Effector CD8-positive, alpha-beta T cell (primary cell): ENCODE measurements at regions not wholly inside any gene's neighbourhood (a gene's known extent, or its start where the extent isn't known, plus 50 kb on each side); places are given as distances from the start of the nearest gene placed in this dataset.

ENCODE experiments used
- DNase-seq: peaks from one replicate; lab custom pipeline; 2025; lab: John Stamatoyannopoulos, UW

- DNase-seq: no peak
These were observed 85.1 kb upstream of the USP47 start for GRCh38 chr11:11756718-11757117.

- no peak for DNase-seq
These were observed 85.9 kb upstream of the USP47 start for GRCh38 chr11:11755871-11756270.

- DNase-seq: no peak
These were observed 89.1 kb upstream of the USP47 start for GRCh38 chr11:11752679-11753078.

GRCh38 chr11:11750017-11750878 is 91.5 kb upstream of the USP47 start:
- DNase-seq: no peak

- DNase-seq: no peak
These were observed 92.9 kb upstream of the USP47 start for GRCh38 chr11:11748706-11749365.

- DNase-seq: no peak
These were observed 94.2 kb upstream of the USP47 start for GRCh38 chr11:11747570-11747969.

GRCh38 chr11:11746449-11746848 is 95.3 kb upstream of the USP47 start:
- DNase-seq: no peak

GRCh38 chr11:11743216-11743615 is 98.6 kb upstream of the USP47 start:
- DNase-seq: no peak

GRCh38 chr11:11742486-11742885 is 99.3 kb upstream of the USP47 start:
- DNase-seq: no peak

- no peak for DNase-seq
These were observed 100.9 kb upstream of the USP47 start for GRCh38 chr11:11740836-11741235.

- DNase-seq: no peak
These were observed 101.6 kb upstream of the USP47 start for GRCh38 chr11:11740073-11740702.

- no peak for DNase-seq
These were observed 103.4 kb upstream of the USP47 start for GRCh38 chr11:11738370-11738769.

GRCh38 chr11:11735586-11735985 is 106.2 kb upstream of the USP47 start:
- no peak for DNase-seq

GRCh38 chr11:11733246-11733747 is 108.5 kb upstream of the USP47 start:
- no peak for DNase-seq

- DNase-seq: no peak
These were observed 109.7 kb upstream of the USP47 start for GRCh38 chr11:11732116-11732515.

GRCh38 chr11:11731311-11732083 is 109.7 kb upstream of the GALNT18 start:
- no peak for DNase-seq

- DNase-seq: no peak
These were observed 106.6 kb upstream of the GALNT18 start for GRCh38 chr11:11728386-11728785.

GRCh38 chr11:11725438-11725837 is 103.6 kb upstream of the GALNT18 start:
- no peak for DNase-seq

- no peak for DNase-seq
These were observed 103.2 kb upstream of the GALNT18 start for GRCh38 chr11:11724994-11725393.

- no peak for DNase-seq
These were observed 101.1 kb upstream of the GALNT18 start for GRCh38 chr11:11722861-11723260.

GRCh38 chr11:11722246-11722645 is 100.4 kb upstream of the GALNT18 start:
- DNase-seq: no peak

GRCh38 chr11:11718511-11718910 is 96.7 kb upstream of the GALNT18 start:
- DNase-seq: no peak
